ENCODE measurements at regions not wholly inside any gene's neighbourhood (a gene's known extent, or its start where the extent isn't known, plus 50 kb on each side); places are given as distances from the start of the nearest gene placed in this dataset.

- TF ChIP-seq CTCF (conservative IDR thresholded peaks at IDR 0.05; ENCODE audit: low read depth, low read length): no peak
- TF ChIP-seq EZH2 (IDR thresholded peaks at IDR 0.05; ENCODE audit: low read length, unreplicated experiment): no peak
These were observed 198.0 kb downstream of the HUNK start for GRCh38 chr21:32070676-32071330.
